ENCODE measurements at regions not wholly inside any gene's neighbourhood (a gene's known extent, or its start where the extent isn't known, plus 50 kb on each side); places are given as distances from the start of the nearest gene placed in this dataset.

DNA sequence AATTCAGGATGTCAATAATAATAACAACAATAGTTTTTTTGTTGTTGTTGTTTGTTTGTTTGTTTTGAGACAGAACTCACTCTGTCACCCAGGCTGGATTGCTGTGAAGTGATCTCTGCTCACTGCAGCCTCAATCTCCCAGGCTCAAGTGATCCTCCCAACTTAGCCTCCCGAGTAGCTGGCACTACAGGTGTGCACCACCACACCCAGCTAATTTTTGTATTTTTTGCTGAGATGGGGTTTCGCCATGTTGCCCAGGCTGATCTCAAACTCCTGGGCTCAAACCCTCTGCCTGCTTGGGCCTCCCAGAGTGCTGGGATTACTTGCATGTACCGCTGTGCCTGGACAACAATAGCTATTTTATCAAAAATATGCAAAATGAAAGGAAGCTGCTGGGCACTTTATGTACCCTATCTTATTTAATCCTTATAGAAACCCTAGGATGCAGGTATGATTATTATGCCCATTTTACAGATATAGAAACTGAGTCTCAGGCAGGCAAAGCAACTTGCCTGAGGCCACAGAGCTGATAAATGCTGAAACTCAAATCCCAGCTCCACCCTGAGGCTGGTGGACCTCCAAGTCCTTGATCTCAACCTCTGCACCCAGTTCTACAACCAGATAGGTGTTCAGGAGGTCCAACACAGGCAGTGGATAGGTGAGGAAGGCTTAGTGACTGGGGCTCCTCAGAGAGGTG is 57.4 kb upstream of the CTPS1 start:
- H3K36me3 Mint-ChIP-seq (ENCODE audit: low read depth), result no peaks in the 10 kb centered on the region
- TF ChIP-seq, protein P1, sequence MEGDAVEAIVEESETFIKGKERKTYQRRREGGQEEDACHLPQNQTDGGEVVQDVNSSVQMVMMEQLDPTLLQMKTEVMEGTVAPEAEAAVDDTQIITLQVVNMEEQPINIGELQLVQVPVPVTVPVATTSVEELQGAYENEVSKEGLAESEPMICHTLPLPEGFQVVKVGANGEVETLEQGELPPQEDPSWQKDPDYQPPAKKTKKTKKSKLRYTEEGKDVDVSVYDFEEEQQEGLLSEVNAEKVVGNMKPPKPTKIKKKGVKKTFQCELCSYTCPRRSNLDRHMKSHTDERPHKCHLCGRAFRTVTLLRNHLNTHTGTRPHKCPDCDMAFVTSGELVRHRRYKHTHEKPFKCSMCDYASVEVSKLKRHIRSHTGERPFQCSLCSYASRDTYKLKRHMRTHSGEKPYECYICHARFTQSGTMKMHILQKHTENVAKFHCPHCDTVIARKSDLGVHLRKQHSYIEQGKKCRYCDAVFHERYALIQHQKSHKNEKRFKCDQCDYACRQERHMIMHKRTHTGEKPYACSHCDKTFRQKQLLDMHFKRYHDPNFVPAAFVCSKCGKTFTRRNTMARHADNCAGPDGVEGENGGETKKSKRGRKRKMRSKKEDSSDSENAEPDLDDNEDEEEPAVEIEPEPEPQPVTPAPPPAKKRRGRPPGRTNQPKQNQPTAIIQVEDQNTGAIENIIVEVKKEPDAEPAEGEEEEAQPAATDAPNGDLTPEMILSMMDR (conservative IDR thresholded peaks at IDR 0.05), result no peak
- no peak overlapping the region for H3K27ac Mint-ChIP-seq (ENCODE audit: unreplicated experiment)
- no peaks in the 10 kb centered on the region for H3K27me3 Mint-ChIP-seq (ENCODE audit: low read depth)
- peaks cover 10% of the 10 kb centered on the region for H3K4me1 Mint-ChIP-seq
- H3K4me3 Mint-ChIP-seq, result no peak overlapping the region
- no peaks in the 10 kb centered on the region for H3K9me3 Mint-ChIP-seq
- DNase-seq (ENCODE audit: low read depth, low spot score), result no peak

DNA sequence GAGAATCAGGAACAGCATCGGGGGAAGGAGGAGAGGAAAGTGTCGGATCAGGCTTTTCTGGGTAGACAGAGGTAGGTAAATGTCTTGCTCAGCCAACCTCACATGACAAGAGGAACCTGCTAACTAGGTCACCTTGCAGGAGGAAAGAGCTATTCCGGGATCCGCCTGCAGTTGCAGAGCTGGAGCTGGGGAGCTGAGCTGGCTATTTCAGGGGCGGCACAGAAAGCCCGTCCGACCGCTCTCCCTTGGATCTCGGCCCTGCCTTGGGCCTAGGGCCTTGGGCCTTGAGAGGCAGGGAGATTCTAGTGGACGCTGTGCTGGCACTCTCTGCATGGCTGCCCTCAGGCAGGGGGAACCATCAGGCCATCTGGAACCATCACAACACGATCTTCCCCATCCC is 56.5 kb upstream of the CTPS1 start:
- no peak overlapping the region for H3K27ac Mint-ChIP-seq (ENCODE audit: unreplicated experiment)
- peaks cover 10% of the 10 kb centered on the region for H3K4me1 Mint-ChIP-seq
- no peaks in the 10 kb centered on the region for H3K36me3 Mint-ChIP-seq (ENCODE audit: low read depth)
- H3K27me3 Mint-ChIP-seq (ENCODE audit: low read depth), result no peaks in the 10 kb centered on the region
- H3K9me3 Mint-ChIP-seq, result no peaks in the 10 kb centered on the region
- no peak overlapping the region for H3K4me3 Mint-ChIP-seq
- TF ChIP-seq, protein P1 (conservative IDR thresholded peaks at IDR 0.05), result no peak
- DNase-seq (ENCODE audit: low read depth, low spot score), result no peak

DNA sequence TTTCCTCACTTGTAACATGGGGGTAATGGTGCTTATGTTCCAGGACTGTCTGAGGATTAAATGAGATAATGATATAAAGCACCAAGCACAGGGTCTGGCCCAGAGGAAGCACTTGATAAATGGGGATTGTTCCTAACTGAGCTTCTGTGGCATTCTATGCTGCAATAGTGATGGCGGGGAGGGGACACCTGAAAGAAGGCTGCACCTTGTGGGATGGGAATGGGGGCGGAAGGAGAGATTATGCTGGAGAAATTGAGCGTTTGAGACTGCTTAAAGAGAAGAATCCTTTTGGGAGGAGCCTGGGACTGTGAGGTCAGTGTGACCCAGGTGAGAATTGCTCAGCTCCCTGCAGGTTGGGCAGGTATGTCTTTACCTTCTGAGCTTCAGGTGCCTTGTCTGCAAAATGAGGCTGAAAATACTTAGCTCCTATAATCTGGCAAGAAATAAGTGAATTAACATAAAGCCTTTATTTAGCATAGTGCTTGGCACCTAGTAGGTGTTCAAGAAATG is 55.9 kb upstream of the CTPS1 start:
- Mint-ChIP-seq H3K27me3 (ENCODE audit: low read depth) (no peaks in the 10 kb centered on the region), H3K9me3 (no peaks in the 10 kb centered on the region), H3K4me1 (peaks cover 10% of the 10 kb centered on the region), H3K4me3 (no peak overlapping the region), H3K36me3 (ENCODE audit: low read depth) (no peaks in the 10 kb centered on the region), H3K27ac (ENCODE audit: unreplicated experiment) (no peak overlapping the region)
- no peak for DNase-seq (ENCODE audit: low read depth, low spot score)
- TF ChIP-seq, protein P1 (conservative IDR thresholded peaks at IDR 0.05), result no peak

DNA sequence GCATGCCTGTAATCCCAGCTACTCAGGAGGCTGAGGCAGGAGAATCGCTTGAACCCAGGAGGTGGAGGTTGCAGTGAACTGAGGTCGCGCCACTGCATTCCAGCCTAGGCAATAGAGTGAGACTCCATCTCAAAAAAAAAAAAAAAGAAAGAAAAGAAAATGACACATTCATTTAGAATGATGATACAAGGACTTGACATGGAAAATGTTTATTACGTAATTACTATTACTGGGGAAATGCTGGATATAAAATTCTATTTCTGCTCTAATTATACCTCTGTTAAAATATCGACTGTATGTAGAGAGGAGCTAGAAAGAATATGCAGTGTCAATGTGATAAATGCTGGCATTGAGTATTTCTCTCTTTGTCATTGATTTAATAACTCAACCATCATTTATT is 54.7 kb upstream of the CTPS1 start:
- Mint-ChIP-seq H3K36me3 (ENCODE audit: low read depth) (no peaks in the 10 kb centered on the region), H3K27me3 (ENCODE audit: low read depth) (no peaks in the 10 kb centered on the region), H3K9me3 (no peaks in the 10 kb centered on the region), H3K4me3 (no peak overlapping the region), H3K4me1 (peaks cover 4% of the 10 kb centered on the region), H3K27ac (ENCODE audit: unreplicated experiment) (no peak overlapping the region)
- no peak for DNase-seq (ENCODE audit: low read depth, low spot score)
- TF ChIP-seq, protein P1 (conservative IDR thresholded peaks at IDR 0.05), result no peak

DNA sequence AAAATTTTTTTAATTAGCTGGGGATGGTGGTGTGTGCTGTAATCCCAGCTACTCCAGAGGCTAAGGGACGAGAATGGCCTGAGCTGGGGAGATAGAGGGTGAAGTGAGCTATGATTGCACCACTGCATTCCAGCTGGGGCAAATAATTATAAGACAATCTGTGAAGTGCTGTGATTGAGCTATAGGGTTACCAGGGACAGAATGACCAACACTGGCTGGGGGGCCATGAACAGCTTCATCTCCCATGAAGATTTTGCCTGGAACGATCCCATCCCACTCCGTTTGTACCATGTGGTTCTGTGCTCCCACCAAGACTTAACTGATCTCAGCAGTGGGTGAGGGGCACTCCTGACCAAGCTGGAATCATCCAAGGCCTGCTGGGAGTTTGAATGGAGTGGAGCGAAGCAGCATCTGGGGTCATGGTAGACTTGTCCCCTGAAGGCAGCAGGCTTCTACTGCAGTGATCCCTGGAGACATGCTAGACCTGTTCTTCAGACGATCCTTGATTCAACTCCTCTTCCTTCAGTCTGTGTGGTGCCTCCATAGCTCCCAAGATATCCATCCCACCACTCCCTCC is 53.6 kb upstream of the CTPS1 start:
- Mint-ChIP-seq H3K9me3 (no peaks in the 10 kb centered on the region), H3K27ac (ENCODE audit: unreplicated experiment) (no peak overlapping the region), H3K36me3 (ENCODE audit: low read depth) (no peaks in the 10 kb centered on the region)

More for the DNA sequence above, 53.6 kb upstream of the CTPS1 start:
- Mint-ChIP-seq H3K27me3 (ENCODE audit: low read depth) (no peaks in the 10 kb centered on the region), H3K4me1 (peaks cover 3% of the 10 kb centered on the region), H3K4me3 (no peak overlapping the region)
- no peak for DNase-seq (ENCODE audit: low read depth, low spot score)
- TF ChIP-seq, protein P1 (conservative IDR thresholded peaks at IDR 0.05), result no peak
